ENCODE measurements at regions not wholly inside any gene's neighbourhood (a gene's known extent, or its start where the extent isn't known, plus 50 kb on each side); places are given as distances from the start of the nearest gene placed in this dataset.

DNA sequence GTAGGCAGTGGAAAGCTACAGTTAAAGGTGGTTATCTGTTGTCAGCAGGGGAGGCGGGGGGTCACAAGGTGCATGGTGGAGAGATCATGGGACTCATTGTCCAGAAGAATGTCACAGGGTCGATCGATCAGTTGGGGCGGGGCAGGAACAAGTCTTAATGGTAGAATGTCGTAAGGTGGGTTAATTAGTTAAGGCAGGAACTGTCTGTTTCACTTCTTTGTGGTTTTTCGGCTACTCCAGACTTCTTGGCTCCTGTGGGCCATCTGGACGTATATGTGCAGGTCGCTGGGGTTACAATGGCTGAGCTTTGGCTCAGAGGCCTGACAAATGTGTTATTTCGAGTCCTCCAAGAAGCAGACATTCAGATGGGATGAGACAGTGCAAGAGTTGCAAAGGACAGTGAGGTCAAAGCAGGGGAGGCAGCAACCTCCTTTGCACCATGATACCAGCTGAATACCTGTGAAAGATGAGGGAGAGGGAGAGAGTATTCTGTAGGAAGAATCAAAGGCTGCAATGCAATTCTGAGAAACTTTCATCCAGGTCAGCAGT is 246.9 kb upstream of the TMEM132C start:
- Histone ChIP-seq H3K27ac (ENCODE audit: control insufficient read depth, insufficient read depth) (no peak overlapping the region), H3K4me1 (ENCODE audit: control insufficient read depth, insufficient read depth, low read length) (no peaks in the 10 kb centered on the region), H3K9me3 (replicated peaks; ENCODE audit: control insufficient read depth, insufficient read depth, low read length) (no peaks in the 10 kb centered on the region), H3K79me2 (ENCODE audit: control insufficient read depth, insufficient read depth, low read length) (no peaks in the 10 kb centered on the region), H4K20me1 (ENCODE audit: control insufficient read depth, insufficient read depth) (no peaks in the 10 kb centered on the region), H3K9ac (ENCODE audit: control insufficient read depth, insufficient read depth, low read length) (no peak overlapping the region), H3K4me2 (ENCODE audit: control insufficient read depth, insufficient read depth) (no peak overlapping the region), H3K36me3 (ENCODE audit: control insufficient read depth in 2 of 2, insufficient read depth in 2 of 2, low read length in 1 of 2) (no peaks in the 10 kb centered on the region), H3K4me3 (no peak overlapping the region), H2AFZ (ENCODE audit: control insufficient read depth, low read depth, low read length) (no peak overlapping the region), H3K27me3 (replicated peaks in 1 of 2; ENCODE audit: control insufficient read depth in 2 of 2, insufficient read depth in 2 of 2, low read length in 1 of 2) (no peaks in the 10 kb centered on the region)
- no peak for DNase-seq (ENCODE audit: low read depth, low spot score)
- WGBS (ENCODE audit: insufficient coverage, insufficient replicate concordance, low lambda C conversion rate, missing lambda C conversion rate): 9% methylated on average over 9 of the region's 9 CpGs
- no TSS peak for BruUV-seq (replicated peaks)
- TF ChIP-seq ZZZ3 (IDR thresholded peaks at IDR 0.05; ENCODE audit: control insufficient read depth, insufficient read length, low read depth) (no peak), SIN3A (IDR thresholded peaks at IDR 0.05; ENCODE audit: low read depth, low read length) (no peak), YY1 (IDR thresholded peaks at IDR 0.05; ENCODE audit: low read depth, low read length) (no peak), SMAD5 (IDR thresholded peaks at IDR 0.05; ENCODE audit: low read depth) (no peak), ZNF207 (IDR thresholded peaks at IDR 0.05; ENCODE audit: borderline replicate concordance) (no peak), ESRRA (IDR thresholded peaks at IDR 0.05; ENCODE audit: low read length) (no peak), WRNIP1 (IDR thresholded peaks at IDR 0.05; ENCODE audit: borderline replicate concordance, low read depth, low read length) (no peak), CHD2 (IDR thresholded peaks at IDR 0.05; ENCODE audit: borderline replicate concordance, low read depth, low read length) (no peak), DPF2 (IDR thresholded peaks at IDR 0.05) (no peak), KLF5 (IDR thresholded peaks at IDR 0.05; ENCODE audit: partially characterized antibody) (no peak), JUND (IDR thresholded peaks at IDR 0.05; ENCODE audit: low read depth, low read length) (no peak), RAD51 (IDR thresholded peaks at IDR 0.05) (no peak), SUPT20H (IDR thresholded peaks at IDR 0.05; ENCODE audit: borderline replicate concordance, control insufficient read depth, low read depth, low read length) (no peak), POLR2AphosphoS5 (IDR thresholded peaks at IDR 0.05; ENCODE audit: low read length) (no peak), TBL1XR1 (IDR thresholded peaks at IDR 0.05; ENCODE audit: low read depth, low read length) (no peak), ZNF217 (IDR thresholded peaks at IDR 0.05) (no peak)
- TF ChIP-seq, protein P1, sequence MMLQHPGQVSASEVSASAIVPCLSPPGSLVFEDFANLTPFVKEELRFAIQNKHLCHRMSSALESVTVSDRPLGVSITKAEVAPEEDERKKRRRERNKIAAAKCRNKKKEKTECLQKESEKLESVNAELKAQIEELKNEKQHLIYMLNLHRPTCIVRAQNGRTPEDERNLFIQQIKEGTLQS (IDR thresholded peaks at IDR 0.05; ENCODE audit: borderline replicate concordance, extremely low read depth, low read depth, low read length): no peak
- TF ChIP-seq, protein P2, sequence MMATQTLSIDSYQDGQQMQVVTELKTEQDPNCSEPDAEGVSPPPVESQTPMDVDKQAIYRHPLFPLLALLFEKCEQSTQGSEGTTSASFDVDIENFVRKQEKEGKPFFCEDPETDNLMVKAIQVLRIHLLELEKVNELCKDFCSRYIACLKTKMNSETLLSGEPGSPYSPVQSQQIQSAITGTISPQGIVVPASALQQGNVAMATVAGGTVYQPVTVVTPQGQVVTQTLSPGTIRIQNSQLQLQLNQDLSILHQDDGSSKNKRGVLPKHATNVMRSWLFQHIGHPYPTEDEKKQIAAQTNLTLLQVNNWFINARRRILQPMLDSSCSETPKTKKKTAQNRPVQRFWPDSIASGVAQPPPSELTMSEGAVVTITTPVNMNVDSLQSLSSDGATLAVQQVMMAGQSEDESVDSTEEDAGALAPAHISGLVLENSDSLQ (IDR thresholded peaks at IDR 0.05): no peak
- TF ChIP-seq, protein P3, sequence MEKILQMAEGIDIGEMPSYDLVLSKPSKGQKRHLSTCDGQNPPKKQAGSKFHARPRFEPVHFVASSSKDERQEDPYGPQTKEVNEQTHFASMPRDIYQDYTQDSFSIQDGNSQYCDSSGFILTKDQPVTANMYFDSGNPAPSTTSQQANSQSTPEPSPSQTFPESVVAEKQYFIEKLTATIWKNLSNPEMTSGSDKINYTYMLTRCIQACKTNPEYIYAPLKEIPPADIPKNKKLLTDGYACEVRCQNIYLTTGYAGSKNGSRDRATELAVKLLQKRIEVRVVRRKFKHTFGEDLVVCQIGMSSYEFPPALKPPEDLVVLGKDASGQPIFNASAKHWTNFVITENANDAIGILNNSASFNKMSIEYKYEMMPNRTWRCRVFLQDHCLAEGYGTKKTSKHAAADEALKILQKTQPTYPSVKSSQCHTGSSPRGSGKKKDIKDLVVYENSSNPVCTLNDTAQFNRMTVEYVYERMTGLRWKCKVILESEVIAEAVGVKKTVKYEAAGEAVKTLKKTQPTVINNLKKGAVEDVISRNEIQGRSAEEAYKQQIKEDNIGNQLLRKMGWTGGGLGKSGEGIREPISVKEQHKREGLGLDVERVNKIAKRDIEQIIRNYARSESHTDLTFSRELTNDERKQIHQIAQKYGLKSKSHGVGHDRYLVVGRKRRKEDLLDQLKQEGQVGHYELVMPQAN (conservative IDR thresholded peaks at IDR 0.05): no peak
- CTCF ChIA-PET: no interaction called here
- RAD21 ChIA-PET (ENCODE audit: unreplicated experiment): no interaction called here
- SMC1A ChIA-PET (ENCODE audit: uncharacterized antibody, unreplicated experiment): no interaction called here
- FAIRE-seq: no peak
- POLR2A ChIA-PET: no interaction called here
- in situ Hi-C loops (cut with MboI) (no loop called here), intact Hi-C loops (cut with micrococcal nuclease; ENCODE audit: unreplicated experiment) (no loop called here)
- no peak for ATAC-seq
